HUES48 (cell line): ENCODE measurements at regions not wholly inside any gene's neighbourhood (a gene's known extent, or its start where the extent isn't known, plus 50 kb on each side); places are given as distances from the start of the nearest gene placed in this dataset.

Source experiments
- H3K27ac ChIP-seq: one replicate; pipeline ENCODE4 v1.7.0; 2013; ENCODE audit warnings: low read depth, low read length, inconsistent platforms
- H3K27me3 ChIP-seq: 2 replicates; pipeline ENCODE4 v1.6.1; 2013; ENCODE audit warnings: mild to moderate bottlenecking, low read length; ENCODE audit not compliant: control insufficient read depth, insufficient read depth
- H3K36me3 ChIP-seq: 2 replicates; pipeline ENCODE4 v1.6.1; 2013; ENCODE audit warnings: low read length; ENCODE audit not compliant: control insufficient read depth, insufficient read depth
- H3K4me1 ChIP-seq: 2 replicates; pipeline ENCODE4 v1.6.1; 2013; ENCODE audit warnings: mild to moderate bottlenecking, low read length; ENCODE audit not compliant: control insufficient read depth, insufficient read depth
- H3K4me3 ChIP-seq: 2 replicates; pipeline ENCODE4 v1.5.1; 2013; ENCODE audit warnings: mild to moderate bottlenecking, low read depth, low read length
- H3K9ac ChIP-seq: 2 replicates; pipeline ENCODE4 v1.6.1; 2013; ENCODE audit warnings: mild to moderate bottlenecking, low read depth, low read length, moderate library complexity
- H3K9me3 ChIP-seq: 2 replicates; pipeline ENCODE4 v1.6.1; 2013; ENCODE audit warnings: low read length; ENCODE audit not compliant: control insufficient read depth, insufficient read depth

DNA sequence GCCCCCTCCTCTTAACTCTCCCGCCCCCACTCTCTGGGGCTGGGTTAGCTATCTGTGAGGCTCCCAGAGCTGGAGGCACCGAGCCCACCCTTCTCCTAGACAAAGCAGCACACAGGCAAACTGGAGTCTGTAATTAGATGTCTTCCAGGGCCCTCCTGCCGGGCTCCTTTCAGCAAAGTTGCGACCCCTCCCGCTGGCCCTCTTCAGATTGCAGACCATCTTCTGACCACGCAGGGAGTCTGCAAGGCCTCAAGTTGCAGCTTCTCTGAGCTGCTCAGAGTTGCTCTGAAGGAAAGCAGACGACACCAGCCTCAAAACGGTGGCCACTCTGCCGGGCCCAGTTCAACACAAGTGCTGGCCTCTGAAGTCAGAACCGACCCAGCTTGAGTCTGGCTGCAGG is 228.4 kb upstream of the COPS8 start:
- Histone ChIP-seq H3K27ac (peak overlapping the region; percentile 63), H3K4me1 (peaks cover 41% of the 10 kb centered on the region), H3K9me3 (no peaks in the 10 kb centered on the region), H3K36me3 (no peaks in the 10 kb centered on the region), H3K27me3 (no peaks in the 10 kb centered on the region), H3K4me3 (no peak overlapping the region), H3K9ac (no peak overlapping the region)

DNA sequence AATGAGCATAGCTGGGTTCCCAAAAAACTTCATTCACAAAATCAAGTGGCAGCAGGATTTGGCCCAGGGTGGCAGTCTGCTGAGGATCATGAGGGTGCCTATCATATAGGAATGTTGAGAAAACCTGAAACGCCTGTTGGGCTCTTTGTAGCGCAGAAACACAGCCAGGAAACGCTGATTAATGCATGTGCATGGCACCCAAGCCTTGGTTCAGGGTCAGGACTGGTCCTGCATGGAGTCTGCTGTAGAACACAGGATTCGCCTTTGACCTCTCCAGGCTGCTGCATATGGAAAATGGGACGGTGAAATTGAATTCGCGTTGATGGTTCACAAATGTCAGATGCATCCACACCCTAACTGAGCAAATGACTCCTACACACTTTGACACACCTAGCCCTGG is 227.9 kb upstream of the COPS8 start:
- Histone ChIP-seq H3K9ac (no peak overlapping the region), H3K27ac (peak overlapping the region; percentile 63), H3K27me3 (no peaks in the 10 kb centered on the region), H3K36me3 (no peaks in the 10 kb centered on the region), H3K9me3 (no peaks in the 10 kb centered on the region), H3K4me1 (peaks cover 41% of the 10 kb centered on the region), H3K4me3 (no peak overlapping the region)

GRCh38 chr2:236858661-236859060 is 227.0 kb upstream of the COPS8 start:
- Histone ChIP-seq H3K36me3 (no peaks in the 10 kb centered on the region), H3K9me3 (no peaks in the 10 kb centered on the region), H3K9ac (no peak overlapping the region), H3K4me3 (no peak overlapping the region), H3K4me1 (peaks cover 37% of the 10 kb centered on the region), H3K27ac (no peak overlapping the region), H3K27me3 (no peaks in the 10 kb centered on the region)

DNA sequence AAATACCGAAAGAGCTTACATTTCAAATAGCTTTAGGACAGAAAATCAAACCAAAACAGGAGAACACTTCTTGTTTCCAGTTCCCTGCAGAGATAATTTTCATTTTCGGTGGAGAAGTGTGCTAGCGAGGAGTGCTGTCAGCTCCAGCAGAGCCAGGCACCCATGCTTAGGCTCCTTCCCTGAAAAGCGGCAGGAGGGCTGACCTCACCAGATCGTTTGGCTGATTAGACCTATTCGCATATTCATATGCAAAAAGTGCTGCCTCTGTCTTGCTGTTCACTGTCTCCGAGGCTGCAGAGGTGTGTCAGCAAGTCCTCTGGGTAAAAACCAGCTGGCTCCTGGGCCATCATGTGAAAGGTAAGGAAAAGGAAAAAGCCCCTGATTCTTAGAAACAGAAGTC is 225.8 kb upstream of the COPS8 start:
- Histone ChIP-seq H3K27me3 (no peaks in the 10 kb centered on the region), H3K27ac (peak overlapping the region; percentile 46), H3K4me3 (no peak overlapping the region), H3K9ac (no peak overlapping the region), H3K4me1 (peaks cover 37% of the 10 kb centered on the region), H3K36me3 (no peaks in the 10 kb centered on the region), H3K9me3 (0 out of 2 replicates have a peak, but pooled peaks cover 4% of the 10 kb centered on the region)

- Histone ChIP-seq H3K4me1 (peaks cover 33% of the 10 kb centered on the region), H3K27me3 (no peaks in the 10 kb centered on the region), H3K9me3 (0 out of 2 replicates have a peak, but pooled peaks cover 10% of the 10 kb centered on the region), H3K27ac (no peak overlapping the region), H3K36me3 (no peaks in the 10 kb centered on the region), H3K9ac (no peak overlapping the region), H3K4me3 (no peak overlapping the region)
These were observed 224.4 kb upstream of the COPS8 start for GRCh38 chr2:236861196-236861875.

GRCh38 chr2:236861944-236862343 is 223.7 kb upstream of the COPS8 start:
- no peaks in the 10 kb centered on the region for H3K36me3 ChIP-seq
- no peak overlapping the region for H3K4me3 ChIP-seq
- H3K9me3 ChIP-seq, result 0 out of 2 replicates have a peak, but pooled peaks cover 10% of the 10 kb centered on the region
- H3K9ac ChIP-seq, result no peak overlapping the region
- H3K4me1 ChIP-seq, result peaks cover 27% of the 10 kb centered on the region
- H3K27me3 ChIP-seq, result no peaks in the 10 kb centered on the region
- H3K27ac ChIP-seq, result no peak overlapping the region

- Histone ChIP-seq H3K27ac (no peak overlapping the region), H3K4me3 (no peak overlapping the region), H3K9ac (no peak overlapping the region), H3K27me3 (no peaks in the 10 kb centered on the region), H3K36me3 (no peaks in the 10 kb centered on the region), H3K4me1 (peaks cover 23% of the 10 kb centered on the region), H3K9me3 (0 out of 2 replicates have a peak, but pooled peaks cover 10% of the 10 kb centered on the region)
These were observed 223.2 kb upstream of the COPS8 start for GRCh38 chr2:236862526-236862925.

GRCh38 chr2:236862961-236863728 is 222.5 kb upstream of the COPS8 start:
- no peaks in the 10 kb centered on the region for H3K27me3 ChIP-seq
- no peak overlapping the region for H3K9ac ChIP-seq
- H3K9me3 ChIP-seq, result 0 out of 2 replicates have a peak, but pooled peaks cover 10% of the 10 kb centered on the region
- H3K36me3 ChIP-seq, result no peaks in the 10 kb centered on the region
- no peak overlapping the region for H3K27ac ChIP-seq
- peaks cover 16% of the 10 kb centered on the region for H3K4me1 ChIP-seq
- no peak overlapping the region for H3K4me3 ChIP-seq

GRCh38 chr2:236863729-236864126 is 222.0 kb upstream of the COPS8 start:
- Histone ChIP-seq H3K36me3 (no peaks in the 10 kb centered on the region), H3K9me3 (0 out of 2 replicates have a peak, but pooled peaks cover 10% of the 10 kb centered on the region), H3K27ac (no peak overlapping the region), H3K27me3 (no peaks in the 10 kb centered on the region), H3K4me1 (peaks cover 15% of the 10 kb centered on the region), H3K9ac (no peak overlapping the region), H3K4me3 (no peak overlapping the region)

DNA sequence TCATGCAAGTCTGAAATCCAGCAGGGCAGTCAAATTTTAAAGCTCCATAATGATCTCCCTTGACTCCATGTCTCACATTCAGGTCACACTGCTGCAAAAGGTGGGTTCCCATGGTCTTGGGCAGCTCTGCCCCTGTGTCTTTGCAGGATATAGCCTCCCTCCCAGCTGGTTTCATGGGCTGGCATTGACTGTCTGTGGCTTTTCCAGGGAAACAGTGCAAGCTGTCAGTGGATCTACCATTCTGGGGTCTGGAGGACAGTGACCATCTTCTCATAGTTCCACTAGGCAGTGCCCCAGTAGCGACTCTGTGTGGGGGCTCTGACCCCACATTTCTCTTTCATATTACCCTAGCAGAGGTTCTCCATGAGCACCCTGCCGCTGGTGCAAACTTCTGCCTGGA is 220.6 kb upstream of the COPS8 start:
- peaks cover 10% of the 10 kb centered on the region for H3K4me1 ChIP-seq

More for the DNA sequence above, 220.6 kb upstream of the COPS8 start:
- H3K27ac ChIP-seq, result no peak overlapping the region
- H3K9me3 ChIP-seq, result 0 out of 2 replicates have a peak, but pooled peaks cover 10% of the 10 kb centered on the region
- no peaks in the 10 kb centered on the region for H3K27me3 ChIP-seq
- H3K36me3 ChIP-seq, result no peaks in the 10 kb centered on the region
- no peak overlapping the region for H3K4me3 ChIP-seq
- H3K9ac ChIP-seq, result no peak overlapping the region
